ENCODE measurements at regions not wholly inside any gene's neighbourhood (a gene's known extent, or its start where the extent isn't known, plus 50 kb on each side); places are given as distances from the start of the nearest gene placed in this dataset.

DNA sequence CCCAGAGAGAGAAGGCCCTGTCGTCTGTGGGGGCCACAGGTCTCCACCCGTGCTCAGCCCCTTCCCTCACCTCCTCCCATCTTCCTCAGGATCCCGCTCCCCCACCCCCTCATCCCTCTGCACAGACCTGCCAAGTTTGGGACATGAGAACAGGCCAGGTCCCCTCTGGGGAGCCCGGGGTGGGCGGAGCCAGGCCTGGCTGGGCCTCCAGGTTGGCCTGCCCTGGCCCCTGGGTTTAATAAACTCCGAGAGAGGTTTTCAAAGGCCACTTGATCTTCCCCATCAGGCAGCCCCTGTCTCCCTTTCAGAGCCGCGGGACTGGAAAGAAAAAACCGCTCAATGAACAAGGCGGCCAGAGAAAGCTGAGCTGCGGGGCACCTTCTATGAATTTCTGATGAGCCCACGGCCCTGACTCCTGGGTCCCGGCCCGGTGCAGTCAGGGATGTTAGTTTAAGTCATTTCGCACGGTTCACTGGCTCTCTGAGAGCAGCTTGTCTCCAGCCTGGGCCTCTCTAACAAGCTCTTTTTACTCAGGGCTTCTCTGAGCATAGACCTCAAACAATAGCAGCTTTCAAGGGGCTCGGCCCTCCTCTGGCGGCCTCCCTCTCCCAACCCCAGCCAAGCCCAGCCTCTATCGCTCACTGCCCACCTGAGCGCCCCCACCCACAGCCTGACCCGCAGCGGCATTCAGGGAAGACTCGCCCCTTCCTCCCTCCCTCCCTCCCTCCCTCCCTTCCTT, 64.8 kb downstream of the RPUSD4 start (continued):
- TF ChIP-seq GLIS1 (tag by site-specific recombination; IDR thresholded peaks at IDR 0.05) (peak; percentile 21; the same call in 1 of the 2 replicates), ZNF48 (tag by site-specific recombination; IDR thresholded peaks at IDR 0.05) (no peak), OVOL3 (tag by site-specific recombination; IDR thresholded peaks at IDR 0.05) (no peak), ZNF747 (tag by site-specific recombination; IDR thresholded peaks at IDR 0.05) (no peak), ZXDB (tag by site-specific recombination; IDR thresholded peaks at IDR 0.05) (0 out of 2 replicates have a peak, but pooled peaks have one; percentile 20), ZNF768 (tag by site-specific recombination; IDR thresholded peaks at IDR 0.05) (no peak), ZNF184 (tag by site-specific recombination; IDR thresholded peaks at IDR 0.05) (no peak), ZNF843 (tag by site-specific recombination; IDR thresholded peaks at IDR 0.05) (no peak), ZNF585B (tag by site-specific recombination; IDR thresholded peaks at IDR 0.05) (no peak), ZNF324 (tag by site-specific recombination; IDR thresholded peaks at IDR 0.05) (no peak), ZNF175 (tag by site-specific recombination; IDR thresholded peaks at IDR 0.05) (no peak), ZNF19 (tag by site-specific recombination; IDR thresholded peaks at IDR 0.05; ENCODE audit: low read depth) (no peak), ZNF174 (tag by site-specific recombination; IDR thresholded peaks at IDR 0.05) (no peak), ZBTB17 (tag by site-specific recombination; IDR thresholded peaks at IDR 0.05) (0 out of 2 replicates have a peak, but pooled peaks have one; percentile 56), ZNF214 (tag by site-specific recombination; IDR thresholded peaks at IDR 0.05; ENCODE audit: borderline replicate concordance) (no peak), ZNF10 (tag by site-specific recombination; IDR thresholded peaks at IDR 0.05) (0 out of 2 replicates have a peak, but pooled peaks have one; percentile 17), ZNF658 (tag by site-specific recombination; IDR thresholded peaks at IDR 0.05) (no peak), ZSCAN16 (tag by site-specific recombination; IDR thresholded peaks at IDR 0.05) (no peak), ZFHX2 (tag by site-specific recombination; conservative IDR thresholded peaks at IDR 0.05) (0 out of 2 replicates have a peak, but pooled peaks have one; percentile 14), IKZF3 (tag by site-specific recombination; IDR thresholded peaks at IDR 0.05) (no peak), SP2 (tag by site-specific recombination; IDR thresholded peaks at IDR 0.05) (peak; percentile 39), ZNF248 (tag by site-specific recombination; IDR thresholded peaks at IDR 0.05) (no peak), ZNF830 (tag by site-specific recombination; IDR thresholded peaks at IDR 0.05; ENCODE audit: low read depth) (no peak), ZNF555 (tag by site-specific recombination; conservative IDR thresholded peaks at IDR 0.05) (no peak), ZNF133 (tag by site-specific recombination; IDR thresholded peaks at IDR 0.05) (no peak), ZNF335 (tag by site-specific recombination; conservative IDR thresholded peaks at IDR 0.05) (peak; percentile 31; the same call in 1 of the 2 replicates), MYNN (tag by site-specific recombination; IDR thresholded peaks at IDR 0.05; ENCODE audit: borderline replicate concordance) (no peak), SCRT2 (tag by site-specific recombination; IDR thresholded peaks at IDR 0.05) (no peak), GLI4 (tag by site-specific recombination; IDR thresholded peaks at IDR 0.05) (no peak), ZNF501 (tag by site-specific recombination; IDR thresholded peaks at IDR 0.05) (no peak), ZNF548 (tag by site-specific recombination; IDR thresholded peaks at IDR 0.05) (no peak), ZNF785 (tag by site-specific recombination; IDR thresholded peaks at IDR 0.05) (no peak), ZNF514 (tag by site-specific recombination; IDR thresholded peaks at IDR 0.05) (no peak), ZNF398 (tag by site-specific recombination; IDR thresholded peaks at IDR 0.05) (0 out of 2 replicates have a peak, but pooled peaks have one; percentile 21), RBAK (tag by site-specific recombination; IDR thresholded peaks at IDR 0.05) (no peak), TCF7L2 (IDR thresholded peaks at IDR 0.05; ENCODE audit: borderline replicate concordance, low read depth, low read length) (no peak)
- TF ChIP-seq, protein P1, sequence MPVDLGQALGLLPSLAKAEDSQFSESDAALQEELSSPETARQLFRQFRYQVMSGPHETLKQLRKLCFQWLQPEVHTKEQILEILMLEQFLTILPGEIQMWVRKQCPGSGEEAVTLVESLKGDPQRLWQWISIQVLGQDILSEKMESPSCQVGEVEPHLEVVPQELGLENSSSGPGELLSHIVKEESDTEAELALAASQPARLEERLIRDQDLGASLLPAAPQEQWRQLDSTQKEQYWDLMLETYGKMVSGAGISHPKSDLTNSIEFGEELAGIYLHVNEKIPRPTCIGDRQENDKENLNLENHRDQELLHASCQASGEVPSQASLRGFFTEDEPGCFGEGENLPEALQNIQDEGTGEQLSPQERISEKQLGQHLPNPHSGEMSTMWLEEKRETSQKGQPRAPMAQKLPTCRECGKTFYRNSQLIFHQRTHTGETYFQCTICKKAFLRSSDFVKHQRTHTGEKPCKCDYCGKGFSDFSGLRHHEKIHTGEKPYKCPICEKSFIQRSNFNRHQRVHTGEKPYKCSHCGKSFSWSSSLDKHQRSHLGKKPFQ (tag by site-specific recombination; IDR thresholded peaks at IDR 0.05), result no peak
- TF ChIP-seq, protein P2, sequence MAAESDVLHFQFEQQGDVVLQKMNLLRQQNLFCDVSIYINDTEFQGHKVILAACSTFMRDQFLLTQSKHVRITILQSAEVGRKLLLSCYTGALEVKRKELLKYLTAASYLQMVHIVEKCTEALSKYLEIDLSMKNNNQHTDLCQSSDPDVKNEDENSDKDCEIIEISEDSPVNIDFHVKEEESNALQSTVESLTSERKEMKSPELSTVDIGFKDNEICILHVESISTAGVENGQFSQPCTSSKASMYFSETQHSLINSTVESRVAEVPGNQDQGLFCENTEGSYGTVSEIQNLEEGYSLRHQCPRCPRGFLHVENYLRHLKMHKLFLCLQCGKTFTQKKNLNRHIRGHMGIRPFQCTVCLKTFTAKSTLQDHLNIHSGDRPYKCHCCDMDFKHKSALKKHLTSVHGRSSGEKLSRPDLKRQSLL (tag by site-specific recombination; IDR thresholded peaks at IDR 0.05), result no peak

All from HEK293 (cell line).